Glomerular visceral epithelial cell (primary cell): ENCODE measurements at regions not wholly inside any gene's neighbourhood (a gene's known extent, or its start where the extent isn't known, plus 50 kb on each side); places are given as distances from the start of the nearest gene placed in this dataset.

Experiments used
- DNase-seq: peaks from one replicate; pipeline ENCODE4 v3.0.0-alpha.2; 2016; ENCODE audit errors: extremely low spot score

DNA sequence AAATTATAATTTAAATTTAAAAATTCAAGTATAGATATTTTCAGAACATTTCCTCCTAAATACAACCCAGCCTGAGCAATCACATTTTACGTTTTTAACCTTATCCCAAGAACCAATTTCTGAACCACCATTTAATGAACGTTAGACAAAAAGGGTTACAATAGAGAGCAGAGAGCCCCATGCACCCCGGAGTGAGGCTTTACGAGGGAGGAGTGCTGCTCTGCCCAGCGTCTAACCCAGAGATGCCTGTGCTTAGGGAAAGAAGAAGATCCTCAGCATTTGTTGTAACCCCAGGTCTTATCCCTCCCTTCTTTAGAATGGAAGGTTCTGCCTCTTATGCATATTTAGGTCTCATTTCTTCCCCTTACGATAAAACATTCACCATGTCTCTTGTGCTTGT, 169.1 kb downstream of the ICE1 start:
- DNase-seq: no peak

DNA sequence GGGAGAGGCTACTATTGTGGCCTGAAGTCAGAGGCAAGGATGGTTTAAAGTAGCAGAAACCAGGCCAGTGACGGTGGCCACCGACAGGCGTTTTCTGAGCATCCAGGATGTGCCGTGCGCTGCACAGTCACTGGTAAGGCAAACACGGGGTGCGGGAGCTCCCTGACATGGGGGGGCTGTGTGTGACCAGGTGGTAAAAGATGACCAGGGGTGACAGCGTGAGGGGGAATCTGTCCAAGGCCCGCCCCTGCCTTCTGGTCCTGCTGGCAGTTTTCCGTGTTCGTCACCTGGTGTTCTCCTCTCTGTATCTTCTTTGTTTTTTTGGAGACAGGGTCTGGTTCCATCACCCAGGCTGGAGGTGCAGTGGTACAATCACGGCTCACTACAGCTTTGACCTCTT, 167.4 kb downstream of the ICE1 start:
- no peak for DNase-seq

DNA sequence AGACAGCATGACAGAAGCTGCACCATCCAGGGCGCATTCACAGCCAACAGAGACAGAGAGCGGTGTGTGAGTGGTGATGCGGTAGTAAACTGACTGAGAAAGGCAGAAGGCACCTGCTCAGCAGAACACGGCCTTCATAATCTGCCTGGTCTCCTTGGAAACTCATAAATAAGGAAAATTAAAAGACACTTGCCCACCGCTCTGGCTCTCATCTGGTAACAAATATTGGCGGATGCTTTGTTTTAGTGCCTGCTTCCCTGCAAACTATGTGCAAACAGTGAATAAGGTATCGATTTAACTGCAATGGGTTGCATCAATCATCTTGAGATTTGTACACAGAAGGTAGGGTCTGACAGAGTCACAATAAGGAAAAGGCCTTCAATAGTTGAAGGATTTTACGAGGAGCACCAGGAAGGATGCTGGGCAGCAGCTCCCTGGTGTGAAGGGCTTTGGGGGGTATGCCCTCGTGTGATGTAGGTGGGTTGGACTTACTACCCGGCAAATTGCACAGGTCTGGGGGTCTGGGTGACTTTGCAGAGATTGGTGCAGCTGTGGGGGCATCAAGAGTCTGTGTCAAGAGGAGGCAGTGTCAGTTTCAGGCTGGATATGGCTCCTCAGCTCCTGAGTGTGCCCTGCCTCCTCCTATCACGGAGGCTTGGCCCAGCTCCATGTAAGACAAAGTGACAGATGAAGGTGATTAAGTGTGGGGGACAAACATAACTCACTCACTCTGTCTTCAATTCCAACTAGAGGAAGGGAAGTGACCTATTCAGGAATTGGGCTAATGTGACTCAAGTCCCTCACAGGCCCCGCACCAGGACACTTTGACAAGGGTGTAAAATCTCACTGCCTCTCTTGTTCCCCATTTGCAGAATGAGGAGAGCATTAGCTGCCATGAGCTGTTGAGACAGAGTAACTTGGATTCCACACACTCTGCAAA, 166.7 kb downstream of the ICE1 start:
- DNase-seq: no peak

DNA sequence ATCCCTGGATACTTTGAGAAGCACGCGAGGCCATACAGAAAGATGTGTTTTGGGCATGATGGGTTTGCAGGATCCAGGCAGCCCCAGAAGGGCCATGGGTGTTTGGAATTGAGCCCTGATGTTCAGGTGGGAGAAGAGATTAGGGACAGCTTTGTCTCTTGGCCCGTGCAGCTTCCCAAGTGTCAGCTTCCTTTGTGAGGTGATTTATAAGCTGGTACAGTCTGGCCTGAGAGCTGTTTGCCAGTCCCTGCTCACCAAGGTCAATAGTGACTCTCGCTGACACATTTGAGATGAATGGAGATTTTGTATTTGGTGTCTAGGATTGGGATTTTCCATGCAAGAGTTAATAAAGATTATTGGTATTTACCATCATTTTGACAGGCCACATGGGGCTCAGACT, 165.9 kb downstream of the ICE1 start:
- DNase-seq: no peak

DNA sequence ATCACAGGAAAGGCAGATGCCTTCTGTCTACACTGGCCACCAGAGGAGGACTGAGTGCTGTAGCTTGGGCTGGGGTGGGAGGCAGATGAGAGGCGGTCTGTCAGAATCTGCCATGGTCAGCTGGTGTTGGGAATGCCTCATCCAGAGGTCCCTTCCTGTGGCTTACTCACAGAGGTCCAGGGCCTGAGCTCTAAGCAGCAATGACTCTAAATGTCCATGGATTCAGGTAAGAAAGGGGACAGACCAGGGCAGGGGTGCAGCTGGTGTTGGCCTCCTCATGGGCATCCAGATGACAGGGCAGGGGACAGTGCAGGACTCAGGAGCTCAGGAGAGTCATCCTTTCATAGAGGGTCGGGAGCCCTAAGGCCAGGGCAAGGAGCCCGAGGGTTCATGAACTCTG, 165.0 kb downstream of the ICE1 start:
- no peak for DNase-seq

DNA sequence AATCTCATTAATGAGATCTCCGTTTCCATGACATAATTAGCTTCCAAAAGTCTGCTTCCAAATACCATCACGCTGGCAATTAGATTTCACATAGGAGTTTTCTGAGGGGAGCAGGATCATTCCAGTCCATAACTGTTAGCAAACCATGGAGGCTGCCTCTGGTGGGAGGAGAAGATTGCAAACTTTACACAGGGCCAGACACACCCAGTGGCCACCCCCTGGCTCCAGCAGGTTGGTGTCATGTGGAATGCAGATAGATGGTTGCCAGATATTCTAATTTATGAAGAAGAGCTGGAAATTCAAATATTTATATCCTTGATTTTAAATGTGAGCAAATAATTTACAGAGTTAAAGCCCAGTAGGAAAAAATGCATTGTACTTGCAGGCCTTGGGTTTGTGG, 164.2 kb downstream of the ICE1 start:
- no peak for DNase-seq

DNA sequence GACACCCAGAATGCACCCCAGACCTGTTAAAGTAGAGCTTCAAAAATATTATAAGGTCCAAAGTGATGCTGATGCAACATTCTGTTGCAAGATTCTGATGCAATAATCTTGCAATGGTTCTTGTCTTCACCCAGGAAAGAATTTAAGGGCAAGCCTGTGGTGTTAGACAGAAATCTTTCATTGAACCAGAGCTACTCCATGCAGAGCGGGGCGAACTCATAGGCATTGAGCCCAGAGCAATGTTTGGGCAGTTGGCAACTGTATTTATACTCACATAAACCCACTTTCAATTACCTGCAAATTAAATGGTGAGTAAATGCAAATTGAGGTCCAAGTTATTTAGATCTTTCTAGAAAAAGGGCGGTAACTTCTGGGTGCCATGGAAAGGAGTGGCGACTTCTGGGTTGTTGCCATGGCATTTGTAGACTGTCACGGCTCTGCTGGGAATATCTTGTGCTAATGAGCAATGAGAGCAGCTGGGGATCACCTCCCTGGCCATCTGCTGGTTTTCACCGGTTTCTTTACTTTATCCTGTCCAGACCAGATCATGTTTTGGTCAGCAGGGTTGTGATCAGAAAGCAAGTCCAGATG, 163.4 kb downstream of the ICE1 start:
- no peak for DNase-seq

DNA sequence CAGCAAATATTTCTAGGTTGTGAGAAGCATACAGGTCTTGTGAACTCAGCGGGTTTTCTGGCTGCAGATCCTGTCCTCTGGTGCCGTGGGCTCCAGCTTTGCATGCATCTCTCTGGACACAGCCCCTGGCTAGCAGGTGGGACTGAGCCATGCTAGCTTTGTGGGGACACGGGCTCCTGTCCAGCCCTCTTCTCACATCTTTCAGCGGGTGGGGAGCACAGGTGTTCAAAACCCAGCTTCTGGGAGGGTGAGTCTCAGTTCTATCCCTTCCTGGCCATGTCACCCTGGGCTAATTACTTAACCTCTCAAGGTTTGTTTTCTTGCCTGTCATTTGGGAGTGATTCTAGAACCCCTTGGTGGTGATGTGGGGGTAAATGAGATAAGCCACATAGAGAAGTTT, 162.3 kb downstream of the ICE1 start:
- DNase-seq: no peak

DNA sequence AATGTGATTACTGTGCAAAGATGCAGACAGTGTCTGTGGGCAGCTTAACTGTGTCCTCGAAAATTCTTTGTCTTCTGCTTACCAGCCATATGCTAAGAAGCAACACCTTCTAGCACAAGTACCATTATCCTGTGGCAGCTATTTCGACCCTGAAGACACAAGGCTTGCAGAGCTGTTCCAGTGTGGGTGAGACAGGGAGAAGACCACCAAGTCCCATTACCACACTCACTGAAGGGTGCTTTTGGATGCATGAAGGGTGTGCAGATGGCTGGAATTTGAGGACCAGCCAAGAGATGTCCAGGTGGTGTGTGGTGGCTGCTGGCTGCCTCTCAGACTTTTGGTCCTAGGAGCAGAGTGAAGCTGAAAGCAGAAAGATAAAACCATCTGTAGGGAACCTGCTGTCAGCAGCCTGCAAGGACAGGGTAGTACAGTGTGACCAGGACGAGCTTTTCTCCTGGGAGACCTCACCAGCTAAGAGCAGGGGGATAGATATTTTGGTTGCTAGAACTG, 161.8 kb downstream of the ICE1 start:
- DNase-seq: no peak

DNA sequence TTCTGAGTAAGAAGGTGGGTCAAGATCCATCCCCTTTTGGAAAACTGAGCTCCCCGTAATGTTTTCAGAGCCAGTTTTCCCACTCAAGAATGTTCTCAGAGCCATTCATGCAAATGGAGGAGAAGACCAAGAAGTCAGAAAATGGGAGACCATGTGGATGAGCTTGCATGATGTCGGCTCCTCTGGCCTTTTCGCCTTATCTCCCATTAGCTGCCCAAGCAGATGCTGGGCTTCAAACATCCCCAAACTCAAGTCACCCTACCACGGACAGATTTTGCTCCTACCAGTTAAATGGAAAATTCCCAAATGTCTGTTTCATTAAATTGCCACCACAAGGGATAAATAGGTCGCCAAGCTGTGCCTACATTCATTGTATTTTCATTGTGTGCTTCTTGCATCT, 161.4 kb downstream of the ICE1 start:
- DNase-seq: no peak

DNA sequence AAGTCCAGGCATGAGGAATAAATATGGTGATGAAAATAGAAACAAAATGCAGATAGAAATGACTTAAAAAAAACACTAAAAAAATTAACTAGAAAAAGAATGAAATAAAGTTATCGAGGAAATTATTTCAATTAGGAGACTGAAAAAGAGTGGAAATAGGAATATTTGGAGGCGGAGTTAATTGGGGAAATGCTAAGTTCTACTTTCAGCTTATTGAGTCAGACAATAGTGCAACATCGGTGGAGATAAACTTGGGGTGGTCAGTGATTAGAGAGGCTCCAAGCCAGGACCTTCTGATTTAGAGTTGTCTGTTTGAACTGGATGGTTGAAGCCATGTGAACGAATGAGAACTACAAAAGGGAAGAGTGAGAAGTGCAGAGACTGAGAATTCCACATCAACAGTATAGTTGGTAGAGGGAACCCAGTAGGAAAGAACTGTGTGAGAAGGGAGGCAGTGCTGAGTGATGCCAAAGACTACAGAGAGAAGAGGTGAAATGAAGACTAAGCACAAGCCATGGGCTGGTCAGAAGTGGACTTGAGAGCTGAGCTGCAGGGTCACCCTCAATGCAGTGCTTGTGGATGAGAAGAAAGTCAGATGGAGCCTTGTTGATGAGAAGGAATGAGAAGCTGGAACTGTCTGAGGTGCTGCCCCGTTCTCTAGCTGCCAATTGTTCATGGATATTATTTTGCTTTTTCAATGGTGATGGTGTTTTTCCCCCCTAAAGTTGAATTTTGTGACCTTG, 160.7 kb downstream of the ICE1 start:
- DNase-seq: no peak

DNA sequence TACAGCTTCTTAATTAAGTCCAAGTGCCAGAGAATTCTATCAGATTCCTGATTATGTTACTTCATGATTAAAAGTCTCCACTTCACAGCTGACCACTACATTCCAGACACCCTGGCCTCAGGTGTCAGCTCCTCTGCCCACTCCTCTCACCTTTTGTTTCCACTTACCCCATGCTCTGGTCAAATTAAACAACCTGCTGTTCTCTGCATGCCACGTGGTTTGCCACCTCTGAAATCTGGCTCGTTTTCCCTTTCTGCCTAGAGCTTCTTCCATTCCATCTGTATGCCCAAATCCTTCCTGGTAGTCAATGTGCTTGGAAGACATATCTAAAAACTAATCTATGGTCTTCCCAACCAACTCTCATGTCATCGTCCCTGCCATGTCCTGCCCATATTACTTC, 158.6 kb downstream of the ICE1 start:
- DNase-seq: no peak

DNA sequence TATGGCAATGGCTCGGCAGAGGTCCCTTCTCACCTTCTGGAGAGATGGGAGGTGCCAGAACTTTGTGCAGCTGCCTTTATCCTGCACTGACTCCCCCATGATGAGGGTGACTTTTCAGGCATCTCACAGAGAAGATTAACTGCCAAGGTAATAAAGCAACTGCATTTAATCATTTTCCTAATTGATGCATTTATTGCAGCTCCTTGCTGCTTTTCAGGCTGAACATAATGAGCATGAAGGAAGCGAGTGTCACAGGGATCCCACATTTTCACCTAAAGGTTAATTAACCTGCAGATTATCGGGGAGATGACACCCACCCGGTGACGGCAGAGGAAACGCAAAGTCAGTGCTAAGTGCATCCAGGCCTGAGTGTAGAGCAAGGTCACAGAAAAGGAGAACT, 154.3 kb downstream of the ICE1 start:
- no peak for DNase-seq

DNA sequence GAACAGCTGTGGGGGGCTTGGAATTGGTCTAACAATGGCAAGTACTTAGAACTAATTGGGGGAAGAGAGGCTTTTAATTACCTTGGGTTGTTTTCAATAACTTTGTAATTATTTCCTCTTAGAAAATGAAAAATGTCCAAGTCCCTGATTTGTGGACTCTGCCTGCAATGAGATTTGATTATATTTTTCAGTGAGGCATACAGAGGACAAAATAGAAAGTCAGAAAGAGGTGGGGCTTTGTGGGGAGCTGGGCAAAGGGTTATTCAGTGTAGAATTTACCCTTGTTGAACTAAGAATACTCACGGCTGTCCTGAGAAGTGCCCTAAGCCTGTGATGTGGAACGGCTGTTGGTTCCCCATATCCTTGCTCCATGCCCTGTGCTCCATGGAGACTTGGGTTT, 153.0 kb downstream of the ICE1 start:
- no peak for DNase-seq

DNA sequence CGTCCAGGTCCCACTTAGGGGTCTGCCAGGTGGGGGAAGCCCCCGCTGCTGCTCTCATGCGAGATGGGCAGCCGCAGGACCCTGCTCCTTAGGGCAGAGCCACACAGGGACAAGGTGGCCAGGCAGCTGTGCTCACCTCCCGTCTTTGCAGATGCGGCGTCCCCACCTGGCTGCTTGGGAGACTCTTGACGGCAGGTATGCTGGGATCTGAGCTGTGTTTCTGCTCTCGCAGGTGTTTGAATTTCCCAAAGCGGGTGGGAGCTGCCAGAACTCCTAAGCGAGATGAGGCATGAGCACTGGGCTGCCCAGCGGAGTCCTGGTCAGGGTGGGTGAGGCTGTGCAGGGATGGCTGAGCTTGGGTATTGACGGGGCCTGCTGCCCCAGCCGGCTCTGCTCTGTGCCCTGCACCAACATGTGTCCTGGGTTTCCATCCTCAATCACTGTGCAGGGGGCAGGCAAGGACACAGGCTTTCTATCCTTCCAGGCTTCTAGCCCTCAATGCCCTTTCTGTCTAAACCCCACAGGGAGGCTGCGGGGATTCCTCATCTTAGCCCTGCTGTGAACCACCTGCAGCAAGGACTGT, 151.4 kb downstream of the ICE1 start:
- DNase-seq: no peak

DNA sequence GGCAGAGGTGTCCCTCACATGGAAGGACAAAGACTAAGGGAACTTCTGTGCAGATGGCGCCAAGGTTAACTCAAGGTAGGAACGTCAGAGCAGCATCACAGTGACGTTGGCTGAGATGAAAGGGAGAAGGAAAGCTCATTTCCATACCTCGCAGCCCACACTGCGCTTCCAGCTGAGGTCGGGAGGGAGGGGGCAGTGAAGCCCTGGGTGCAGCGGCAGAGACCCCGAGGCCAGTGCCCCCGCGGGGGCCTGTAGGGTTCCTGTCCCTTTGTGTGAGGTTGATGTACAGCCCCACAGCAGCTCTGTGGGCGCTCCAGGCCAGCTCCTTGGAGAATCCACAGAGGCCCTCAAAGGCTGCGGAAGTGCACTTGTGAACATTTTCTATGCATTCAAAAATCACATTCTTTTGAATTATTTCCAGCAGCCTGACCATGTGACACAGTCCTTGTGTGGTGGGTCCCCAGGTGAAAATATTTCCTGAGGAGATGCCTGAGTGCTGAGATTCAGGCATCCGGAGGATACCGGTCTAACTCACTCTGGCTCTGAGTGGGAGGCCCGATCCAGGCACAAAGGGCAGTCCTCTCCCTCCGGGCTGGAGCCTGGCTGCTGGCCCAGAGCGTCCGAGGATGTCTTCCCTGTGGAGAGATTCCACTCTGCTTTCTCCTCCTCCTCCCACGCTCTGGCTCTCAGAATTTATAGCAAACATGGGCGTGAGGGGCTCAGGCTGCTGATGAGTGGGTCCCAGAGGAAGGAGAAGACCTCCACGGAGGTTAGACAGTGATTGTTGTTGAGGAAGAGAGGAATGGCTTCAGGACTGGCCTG, 150.7 kb downstream of the ICE1 start:
- no peak for DNase-seq

DNA sequence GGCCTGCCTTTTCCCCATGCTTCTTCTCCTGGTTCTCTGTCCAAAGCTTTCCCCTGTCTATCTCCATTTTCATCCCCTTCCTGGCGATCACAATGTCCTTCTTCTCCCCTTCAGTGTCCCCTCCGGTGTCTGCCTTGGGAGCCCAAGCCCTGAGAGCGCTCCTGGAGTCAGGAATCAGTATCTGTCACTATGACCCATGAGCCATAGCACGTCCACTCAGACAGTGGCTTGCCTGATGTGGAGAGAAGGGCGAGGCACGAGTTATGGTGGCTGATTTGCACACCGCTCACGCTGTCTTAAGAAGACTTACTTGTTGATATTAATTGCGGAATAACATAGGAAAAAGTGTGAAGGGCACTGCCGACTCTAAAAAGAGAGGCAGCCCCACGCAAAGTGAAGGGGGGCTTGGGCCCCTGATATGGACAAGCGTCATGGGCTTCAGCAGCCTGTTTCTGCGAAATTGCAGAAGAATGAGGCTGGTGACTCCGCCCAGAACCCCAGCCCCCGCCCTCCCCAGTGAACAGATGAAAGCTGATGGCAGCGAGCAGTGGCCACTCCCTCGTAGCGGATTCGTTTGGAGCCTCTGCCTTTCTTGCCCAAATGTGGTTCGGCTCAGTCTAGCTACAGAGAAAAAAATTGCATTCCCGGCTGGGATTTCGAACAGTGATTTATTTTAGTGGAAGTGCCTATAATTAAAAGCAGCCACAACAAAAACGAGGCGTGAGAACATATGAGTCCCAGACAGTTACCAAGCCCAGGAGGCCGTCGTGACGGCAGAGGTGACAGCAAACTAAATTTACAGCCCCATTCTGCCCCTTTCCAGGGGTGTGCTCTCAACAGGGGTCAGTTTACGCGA, 149.8 kb downstream of the ICE1 start:
- no peak for DNase-seq

DNA sequence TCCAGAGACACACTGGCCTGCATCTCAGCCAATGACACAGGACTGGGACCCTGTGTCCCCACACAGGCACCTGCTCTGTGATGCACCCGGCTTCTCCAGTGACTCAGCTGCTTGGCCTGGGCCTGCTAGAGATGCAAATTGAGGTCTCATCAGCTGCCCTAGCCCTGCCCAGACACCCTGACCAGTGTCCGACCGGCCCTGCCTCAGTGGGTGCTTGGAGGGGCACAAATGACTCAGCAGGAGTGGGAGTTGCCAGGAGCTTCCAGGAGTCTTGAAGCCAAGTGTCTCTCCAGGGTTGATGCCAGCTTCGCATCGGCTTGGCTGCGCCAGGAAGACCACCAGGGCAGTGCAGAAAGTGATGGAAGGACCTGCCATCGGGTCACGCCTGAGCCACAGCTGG, 148.2 kb downstream of the ICE1 start:
- DNase-seq: no peak

DNA sequence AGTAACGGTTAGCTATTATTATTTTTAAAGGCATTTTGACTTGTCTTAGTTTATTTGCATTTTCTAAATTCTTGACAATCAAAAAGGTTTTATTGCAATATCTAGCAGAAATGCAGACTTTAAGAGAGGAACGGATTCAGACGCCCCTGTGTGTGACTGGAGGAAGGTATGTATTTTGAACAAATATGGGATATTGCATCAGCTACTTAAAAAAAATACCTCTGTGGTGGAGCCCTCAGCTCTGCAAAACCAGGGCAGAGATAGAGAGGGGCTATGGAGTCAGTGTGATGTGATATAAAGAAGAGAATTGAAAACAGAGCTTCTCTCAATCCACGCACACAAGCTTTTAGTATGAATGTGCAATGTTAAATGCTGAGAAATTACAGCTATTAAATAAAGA, 142.4 kb downstream of the ICE1 start:
- DNase-seq: no peak

DNA sequence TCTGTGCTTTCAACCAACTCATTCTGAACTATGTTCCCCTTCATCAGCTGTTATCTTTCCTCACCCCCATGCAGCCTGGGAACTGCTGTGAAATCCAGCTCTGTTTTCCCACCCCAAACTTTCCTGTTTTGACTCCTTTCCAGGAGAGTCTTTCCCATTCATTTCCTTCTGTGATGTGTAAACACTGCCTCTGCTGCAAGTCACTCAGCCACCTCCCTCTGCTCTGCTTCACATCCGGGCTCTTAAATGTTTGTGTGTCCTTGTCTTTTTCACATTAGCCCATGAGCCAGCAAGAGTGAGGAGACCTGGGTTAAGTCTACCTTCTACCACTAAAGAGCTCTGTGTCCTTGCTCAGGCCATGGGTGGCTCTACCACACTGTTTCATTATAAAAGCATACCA, 137.5 kb downstream of the ICE1 start:
- DNase-seq: no peak
